ENCODE measurements at regions not wholly inside any gene's neighbourhood (a gene's known extent, or its start where the extent isn't known, plus 50 kb on each side); places are given as distances from the start of the nearest gene placed in this dataset.
"Not testable (repeated sequence)": the region's sequence is repeated elsewhere in the genome, so short reads cannot be mapped to it uniquely, and the experiment has no call there.

- DNase-seq (ENCODE audit: low read depth in 2 of 2) = no peak
Measured at GRCh38 chr15:34700891-34701427, 53.8 kb downstream of the GJD2 start.

GRCh38 chr15:34699968-34700640, 54.7 kb downstream of the GJD2 start:
- DNase-seq (ENCODE audit: low read depth in 2 of 2) = no peak

DNA sequence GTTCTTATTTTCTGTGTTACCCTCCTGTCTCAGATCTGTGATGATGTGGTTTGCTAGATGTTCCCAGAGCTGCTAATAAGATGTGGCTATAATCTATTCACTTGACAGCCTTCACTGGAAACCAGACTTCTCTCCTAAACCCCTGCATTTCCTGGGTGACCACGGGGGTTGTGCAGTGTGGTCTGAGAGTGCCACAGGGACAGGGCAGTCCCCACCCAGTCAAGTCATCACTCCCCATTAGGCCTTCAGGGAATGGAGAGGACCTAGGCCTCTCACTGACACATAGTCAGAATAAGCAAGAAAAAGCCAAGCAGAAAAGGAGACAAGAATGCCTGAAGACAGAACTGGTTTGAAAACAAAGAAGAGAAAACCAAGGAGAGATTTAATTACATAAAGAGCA, 58.3 kb downstream of the GJD2 start:
- no peak for DNase-seq (ENCODE audit: low read depth in 2 of 2)

GRCh38 chr15:34693053-34693744, 61.6 kb downstream of the GJD2 start:
- no peak for DNase-seq (ENCODE audit: low read depth in 2 of 2)

DNA sequence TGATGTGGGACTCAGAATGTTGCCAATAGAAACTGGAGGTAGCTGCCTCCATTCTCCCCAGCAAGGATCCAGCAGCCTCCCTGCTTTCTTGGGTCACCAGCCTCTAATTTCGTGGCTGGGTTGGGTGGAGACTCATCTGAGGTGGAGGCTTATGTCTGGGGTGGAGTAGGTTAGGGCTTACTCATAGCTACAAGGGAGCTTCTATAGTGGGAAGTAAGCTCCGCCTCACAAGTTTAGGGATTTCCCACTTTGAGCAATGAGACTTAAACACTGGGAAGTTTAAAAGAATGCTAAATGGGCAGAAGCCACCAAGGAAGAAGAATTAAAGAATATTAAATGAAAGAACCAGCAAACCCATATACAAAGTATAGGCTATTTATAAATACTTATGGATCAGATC, 63.8 kb downstream of the GJD2 start:
- no peak for DNase-seq (ENCODE audit: low read depth in 2 of 2)

DNA sequence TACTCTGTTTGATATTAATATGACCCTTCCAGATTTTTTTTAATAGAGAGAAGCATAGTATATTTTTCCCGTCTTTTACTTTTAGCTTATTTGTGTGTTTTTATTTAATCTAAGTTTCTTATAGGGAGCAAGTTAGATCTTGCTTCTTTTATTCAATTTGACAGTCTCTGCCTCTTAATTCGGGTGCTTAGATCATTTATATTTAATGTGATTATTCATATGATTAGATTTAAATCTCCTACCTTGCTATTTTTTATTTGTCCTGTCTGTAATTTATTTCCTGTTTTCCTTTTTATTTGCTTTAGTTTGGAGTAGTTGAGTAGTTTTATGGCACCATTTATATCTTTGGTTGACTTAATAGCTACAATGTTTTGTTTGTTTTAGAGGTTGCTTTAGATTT, 66.1 kb downstream of the GJD2 start:
- no peak for DNase-seq (ENCODE audit: low read depth in 2 of 2)

DNA sequence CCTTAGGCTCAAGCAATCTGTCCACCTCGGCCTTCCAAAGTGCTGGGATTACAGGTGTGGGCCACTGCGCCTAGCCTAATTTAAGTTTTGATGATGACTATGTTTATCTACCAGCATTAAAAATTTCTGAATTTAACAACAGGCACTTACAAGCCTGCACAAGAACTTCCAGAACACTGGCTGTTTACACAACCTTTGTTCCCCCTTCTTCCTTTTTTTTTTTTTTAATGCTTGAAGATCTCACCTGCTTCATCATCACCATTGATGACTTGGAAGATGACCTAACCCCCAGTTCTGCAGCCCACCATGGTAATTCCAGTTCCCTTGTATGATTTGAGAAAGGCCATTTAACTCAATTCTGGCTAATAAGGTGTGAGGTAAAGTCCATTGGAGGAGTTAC, 70.4 kb downstream of the GJD2 start:
- DNase-seq (ENCODE audit: low read depth in 2 of 2) = no peak

DNA sequence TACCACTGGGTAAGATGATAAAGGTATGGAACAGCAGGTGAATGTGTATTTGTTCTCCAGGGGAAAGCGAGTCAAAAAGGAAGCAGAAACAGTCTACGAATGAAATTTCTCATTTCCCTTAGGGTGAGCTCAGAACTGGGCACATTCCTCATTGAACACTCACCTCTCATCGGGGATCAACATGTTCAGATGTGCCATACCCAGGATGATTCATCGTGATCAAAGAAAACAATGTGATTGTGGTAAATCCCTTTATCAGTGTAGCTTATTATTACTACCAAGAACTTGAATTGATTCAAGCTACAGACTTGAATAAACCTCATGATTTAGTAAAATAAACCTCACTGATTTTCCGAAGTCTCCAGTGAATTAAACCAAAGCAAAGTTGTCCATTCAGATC, 72.1 kb downstream of the GJD2 start:
- DNase-seq (ENCODE audit: low read depth in 2 of 2) = no peak

DNA sequence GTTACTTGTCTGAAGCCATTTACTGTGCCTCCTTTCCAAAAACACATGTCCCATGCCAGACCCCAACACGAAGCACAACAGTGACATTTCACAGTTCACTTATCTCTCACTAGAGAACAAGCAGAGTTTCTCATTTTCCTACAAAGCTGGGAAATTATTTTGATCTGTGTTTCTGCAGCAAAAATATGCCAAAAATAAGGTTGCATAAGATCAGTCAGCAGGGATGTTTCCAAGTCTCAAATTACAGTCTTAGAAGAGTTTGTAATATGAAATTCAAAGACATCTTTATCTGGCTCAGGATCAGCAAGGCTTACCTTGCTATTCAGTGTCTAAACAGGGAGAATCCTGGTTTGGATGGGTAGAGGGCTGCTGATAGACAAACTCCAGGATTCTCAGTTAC, 75.5 kb downstream of the GJD2 start:
- DNase-seq (ENCODE audit: low read depth in 2 of 2) = no peak

- DNase-seq (ENCODE audit: low read depth in 2 of 2) = no peak
Measured at GRCh38 chr15:34673241-34673640, 81.6 kb downstream of the GJD2 start.

DNA sequence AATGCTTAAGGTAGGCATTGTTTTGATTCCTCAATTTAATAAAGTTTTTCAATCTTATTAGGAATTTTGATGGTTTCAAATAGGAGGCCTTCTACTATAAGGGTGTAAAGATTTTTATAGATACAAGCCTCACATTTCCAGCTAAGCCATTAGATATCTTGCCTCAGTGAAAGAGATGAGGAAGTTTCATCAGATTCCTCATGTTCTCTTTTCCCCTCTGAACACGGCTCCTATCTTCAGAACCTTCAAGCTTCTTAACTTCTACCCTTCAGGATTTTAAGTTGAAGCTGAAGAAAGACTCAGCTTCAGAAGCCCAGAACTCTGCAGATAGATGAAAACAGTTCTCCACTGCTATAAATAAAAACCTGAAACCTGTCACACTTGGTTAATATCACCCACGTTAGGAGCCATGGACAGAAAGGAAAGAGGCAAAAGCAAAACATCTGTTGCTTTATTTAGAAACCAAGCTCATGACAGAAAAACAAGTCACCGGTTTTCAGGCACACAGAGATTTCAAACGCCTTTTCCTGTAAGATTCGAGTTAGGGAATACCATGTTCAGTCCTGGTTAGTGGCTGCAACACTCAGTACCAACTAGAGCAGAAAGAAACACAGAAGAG, 82.2 kb upstream of the GOLGA8B start:
- DNase-seq (ENCODE audit: low read depth in 2 of 2) = no peak

DNA sequence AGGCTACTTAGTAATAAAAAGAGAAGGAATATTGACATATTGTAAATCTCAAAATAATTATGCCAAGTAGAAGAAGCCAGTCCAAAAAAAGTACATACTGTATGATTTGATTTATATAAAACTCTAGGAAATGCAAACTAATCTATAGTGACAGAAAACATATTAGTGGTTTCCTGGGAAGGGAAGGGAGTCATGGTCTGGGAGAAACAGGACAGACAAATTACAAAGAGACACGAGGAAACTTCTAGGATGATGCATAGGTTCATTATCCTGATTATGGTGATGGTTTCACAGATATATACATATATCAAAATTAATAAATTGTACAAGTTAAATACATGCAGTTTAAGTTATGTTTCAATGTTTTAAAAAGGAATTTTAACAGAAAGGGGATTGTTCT, 81.0 kb upstream of the GOLGA8B start:
- no peak for DNase-seq (ENCODE audit: low read depth in 2 of 2)

GRCh38 chr15:34663101-34663500, 79.7 kb upstream of the GOLGA8B start:
- DNase-seq (ENCODE audit: low read depth in 2 of 2) = no peak

- no peak for DNase-seq (ENCODE audit: low read depth in 2 of 2)
Measured at GRCh38 chr15:34659056-34659455, 75.6 kb upstream of the GOLGA8B start.

DNA sequence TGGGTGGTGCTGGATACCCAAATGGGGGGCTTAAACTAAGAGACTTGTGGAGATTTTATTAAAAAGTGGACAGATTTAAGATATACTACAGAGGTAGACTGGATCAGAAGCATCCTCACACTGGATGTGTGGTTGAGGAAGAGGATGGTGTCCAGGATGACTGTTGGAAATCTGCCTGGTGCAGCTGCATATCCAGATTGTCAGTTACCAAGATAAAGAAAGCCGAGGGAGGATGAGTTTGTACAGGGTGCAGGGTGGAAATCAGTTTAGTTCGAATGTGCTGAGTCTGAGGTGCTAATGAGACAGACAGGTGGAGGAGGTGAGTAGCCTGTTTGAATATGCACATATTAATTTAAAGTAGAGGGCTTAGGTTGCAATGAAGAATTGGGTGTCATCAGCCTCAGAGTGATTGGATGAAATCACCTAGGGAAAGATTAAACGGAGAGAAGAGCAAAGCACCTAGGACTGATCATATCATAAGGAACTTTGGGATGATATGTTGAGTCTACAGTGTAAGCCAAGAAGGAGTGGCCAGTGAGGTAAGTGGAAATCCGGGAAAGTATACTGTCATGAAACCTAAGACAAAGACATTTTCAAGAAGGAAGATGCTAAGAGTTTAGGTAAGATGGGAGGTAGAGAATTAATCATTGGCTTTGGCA, 74.1 kb upstream of the GOLGA8B start:
- no peak for DNase-seq (ENCODE audit: low read depth in 2 of 2)

- DNase-seq (ENCODE audit: low read depth in 2 of 2) = no peak
Measured at GRCh38 chr15:34656005-34656796, 72.8 kb upstream of the GOLGA8B start.

DNA sequence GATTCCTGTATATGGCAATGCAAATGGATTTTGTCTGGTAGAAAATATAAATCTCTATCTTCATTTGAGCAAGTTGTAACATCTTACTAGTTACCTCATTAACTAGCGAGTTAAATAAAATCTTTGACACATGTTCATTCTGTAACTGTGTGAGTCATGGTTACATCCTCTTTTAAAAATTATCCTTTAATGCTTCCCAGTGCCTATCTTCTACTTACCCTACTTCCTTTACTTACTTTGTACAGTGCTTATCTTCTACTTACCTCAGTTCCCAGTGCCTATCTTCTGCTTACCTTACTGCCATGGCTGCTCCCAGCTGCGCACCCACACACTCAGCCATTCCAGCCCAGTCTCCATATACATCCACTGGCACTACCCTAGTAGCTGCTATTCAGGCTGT, 71.9 kb upstream of the GOLGA8B start:
- DNase-seq (ENCODE audit: low read depth in 2 of 2) = no peak

- DNase-seq (ENCODE audit: low read depth in 2 of 2) = no peak
Measured at GRCh38 chr15:34654625-34655024, 71.2 kb upstream of the GOLGA8B start.

DNA sequence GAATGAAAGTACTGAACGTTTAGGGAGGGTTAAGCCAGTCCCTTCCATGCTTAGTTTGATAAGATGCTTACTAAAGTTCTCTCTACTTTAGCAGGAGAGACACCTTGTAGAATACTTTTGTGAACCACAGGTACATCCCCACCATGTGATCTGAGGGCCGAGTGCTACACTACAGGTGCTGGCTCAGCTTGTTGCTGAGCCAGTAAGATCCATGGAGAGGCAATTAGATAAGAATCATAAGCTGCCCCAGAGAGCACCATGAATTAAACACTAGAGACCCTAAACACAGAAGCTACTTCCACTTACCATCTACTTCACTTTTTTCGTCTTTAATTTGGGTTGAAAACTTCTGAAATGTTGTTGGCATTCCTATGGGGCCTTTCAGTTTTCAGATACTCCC, 70.5 kb upstream of the GOLGA8B start:
- no peak for DNase-seq (ENCODE audit: low read depth in 2 of 2)

DNA sequence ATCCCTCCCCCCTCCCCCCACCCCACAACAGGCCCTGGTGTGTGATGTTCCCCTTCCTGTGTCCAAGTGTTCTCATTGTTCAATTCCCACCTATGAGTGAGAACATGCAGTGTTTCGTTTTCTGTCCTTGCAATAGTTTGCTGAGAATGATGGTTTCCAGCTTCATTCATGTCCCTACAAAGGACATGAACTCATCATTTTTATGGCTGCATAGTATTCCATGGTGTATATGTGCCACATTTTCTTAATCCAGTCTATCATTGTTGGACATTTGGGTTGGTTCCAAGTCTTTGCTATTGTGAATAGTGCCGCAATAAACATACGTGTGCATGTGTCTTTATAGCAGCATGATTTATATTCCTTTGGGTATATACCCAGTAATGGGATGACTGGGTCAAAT, 69.9 kb upstream of the GOLGA8B start:
- not testable (repeated sequence) for DNase-seq (ENCODE audit: low read depth in 2 of 2)

- no peak for DNase-seq (ENCODE audit: low read depth in 2 of 2)
Measured at GRCh38 chr15:34652726-34653033, 69.2 kb upstream of the GOLGA8B start.

Measured in fibroblast of skin of left biceps (primary cell).